SKM-1 (cell line): ENCODE measurements at regions not wholly inside any gene's neighbourhood (a gene's known extent, or its start where the extent isn't known, plus 50 kb on each side); places are given as distances from the start of the nearest gene placed in this dataset.
"Not testable (repeated sequence)": the region's sequence is repeated elsewhere in the genome, so short reads cannot be mapped to it uniquely, and the experiment has no call there.

Source experiments
- DNase-seq: peaks from one replicate; lab custom pipeline; 2025; ENCODE audit not compliant: unreplicated experiment; lab: John Stamatoyannopoulos, UW

DNA sequence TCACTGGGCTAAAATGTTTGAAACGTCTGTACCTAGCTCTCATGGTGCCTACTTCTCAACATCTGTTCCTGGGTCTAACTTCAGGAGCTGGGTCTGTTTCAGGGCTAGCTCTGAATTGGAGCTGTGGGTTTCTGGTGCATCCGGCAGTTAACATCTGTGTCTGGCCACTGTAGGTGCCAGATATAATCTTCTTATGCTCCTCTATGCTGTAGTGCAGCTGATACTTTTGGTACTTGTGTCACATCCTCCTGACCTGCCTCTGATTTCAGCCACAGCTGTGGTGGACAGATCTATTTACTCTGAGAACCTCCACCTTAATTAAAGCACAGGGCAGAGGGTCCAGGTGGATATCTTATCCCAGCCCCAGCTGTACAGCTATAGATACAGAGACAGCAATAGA is 496.5 kb upstream of the CDH11 start:
- DNase-seq = no peak

DNA sequence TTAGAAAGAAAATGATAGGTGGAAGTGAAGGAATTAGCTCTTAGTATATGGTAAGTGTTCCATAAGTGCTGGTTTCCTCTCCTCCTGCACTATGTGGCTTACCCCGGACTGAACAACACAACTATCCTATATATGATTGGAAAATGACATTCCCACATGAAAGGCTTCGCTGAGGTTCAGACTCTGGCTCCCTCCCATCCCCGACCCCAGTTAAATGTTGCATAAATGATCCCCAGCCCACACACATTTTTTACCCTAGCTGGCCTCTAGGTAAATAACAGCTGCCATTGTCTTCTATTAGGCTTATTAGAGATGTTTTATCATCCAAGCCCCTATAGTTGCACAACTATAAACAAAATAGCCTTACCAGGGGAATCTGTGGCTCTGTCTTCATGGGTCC is 495.6 kb upstream of the CDH11 start:
- no peak for DNase-seq

DNA sequence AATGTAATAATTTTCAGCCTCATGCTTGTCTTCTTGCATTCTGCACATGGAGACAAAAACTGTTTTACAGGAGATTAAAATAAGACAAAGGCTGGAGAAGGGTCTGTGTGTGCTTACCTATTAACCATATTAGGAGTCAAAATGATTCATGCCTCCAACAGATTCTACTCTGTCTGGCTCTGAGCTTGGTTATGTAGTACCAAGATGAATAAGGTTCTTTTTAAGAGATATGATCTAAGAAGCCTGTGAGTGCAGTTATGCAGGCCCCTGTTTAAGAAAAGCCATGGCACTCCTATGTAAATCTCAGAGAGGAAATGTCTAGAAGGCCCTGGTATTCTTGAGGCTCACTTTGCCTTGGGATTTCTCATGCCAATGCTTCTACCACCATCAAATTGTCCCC is 486.6 kb upstream of the CDH11 start:
- DNase-seq = no peak

DNA sequence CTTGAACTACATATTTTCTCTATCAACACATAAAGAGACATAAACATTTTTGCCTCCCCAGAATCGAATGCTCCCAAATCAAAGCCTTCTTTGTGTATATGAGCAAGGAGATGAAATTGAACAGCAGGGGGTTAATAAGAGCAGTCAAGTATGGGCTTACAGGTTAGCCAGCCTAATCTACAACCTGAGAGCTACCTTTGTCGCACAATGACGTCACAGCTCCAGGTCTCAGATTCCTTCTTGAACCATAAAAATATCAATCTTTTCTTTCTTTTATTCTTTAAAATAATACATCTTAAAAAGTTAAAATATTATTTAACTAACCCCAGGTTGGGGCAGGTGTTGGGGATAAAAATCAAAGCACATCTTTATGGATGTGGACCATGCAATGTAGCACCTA is 482.9 kb upstream of the CDH11 start:
- no peak for DNase-seq

DNA sequence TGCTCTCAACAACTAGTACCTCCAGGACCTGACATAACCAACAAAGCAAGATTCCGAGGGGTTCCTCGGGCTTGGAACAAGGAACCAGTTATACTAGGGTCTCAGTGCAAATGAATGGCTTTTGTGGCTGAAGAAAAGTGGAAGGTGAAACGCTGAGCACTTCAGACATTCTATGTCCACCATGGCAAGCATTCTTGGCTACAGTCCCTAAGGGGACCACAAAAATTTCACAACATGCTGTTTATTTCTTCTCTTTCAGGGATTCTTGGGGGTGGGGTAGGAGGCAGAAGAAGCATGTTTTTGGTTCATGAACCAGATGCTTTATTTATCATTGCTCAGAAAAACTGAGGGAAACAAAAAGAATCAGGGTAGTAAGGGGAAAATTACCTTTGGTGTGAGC is 479.9 kb upstream of the CDH11 start:
- DNase-seq = no peak

DNA sequence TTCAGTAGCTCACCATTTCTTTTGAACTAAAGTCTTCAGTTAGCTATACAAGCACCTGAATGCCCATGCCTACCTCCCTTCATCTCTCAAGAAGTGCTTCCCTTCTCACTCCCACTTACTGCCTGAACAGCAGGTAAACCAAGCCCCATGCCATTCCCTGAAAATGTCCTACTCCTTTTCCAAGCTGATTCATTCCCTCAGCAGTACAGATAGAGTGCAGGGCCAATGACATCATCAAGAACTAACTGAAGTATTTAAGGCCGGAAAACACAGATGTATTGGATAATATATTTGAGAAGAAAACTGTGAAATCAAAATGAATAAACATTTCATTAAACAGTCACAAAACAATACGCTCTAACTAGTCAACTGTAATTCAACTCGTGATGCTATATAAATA is 478.8 kb upstream of the CDH11 start:
- no peak for DNase-seq

DNA sequence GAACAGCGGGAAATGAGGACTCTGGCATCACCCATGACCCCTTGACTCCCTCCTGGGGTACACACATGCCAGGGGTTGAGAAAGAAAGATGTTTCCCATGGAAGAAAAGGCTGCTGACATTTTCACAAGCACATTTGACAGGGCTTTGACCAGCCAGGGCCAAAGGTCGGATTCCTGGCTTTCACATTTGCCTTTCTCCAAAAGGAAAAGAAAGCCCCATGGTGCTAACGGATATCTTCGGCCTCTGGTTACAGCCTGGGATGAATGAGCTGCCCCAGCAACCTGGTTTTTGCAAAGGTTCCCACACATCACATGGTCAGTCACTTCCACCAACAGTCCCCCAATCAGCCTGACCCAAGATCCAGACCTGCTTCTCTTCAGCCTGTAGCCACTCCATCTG is 478.2 kb upstream of the CDH11 start:
- DNase-seq = no peak

DNA sequence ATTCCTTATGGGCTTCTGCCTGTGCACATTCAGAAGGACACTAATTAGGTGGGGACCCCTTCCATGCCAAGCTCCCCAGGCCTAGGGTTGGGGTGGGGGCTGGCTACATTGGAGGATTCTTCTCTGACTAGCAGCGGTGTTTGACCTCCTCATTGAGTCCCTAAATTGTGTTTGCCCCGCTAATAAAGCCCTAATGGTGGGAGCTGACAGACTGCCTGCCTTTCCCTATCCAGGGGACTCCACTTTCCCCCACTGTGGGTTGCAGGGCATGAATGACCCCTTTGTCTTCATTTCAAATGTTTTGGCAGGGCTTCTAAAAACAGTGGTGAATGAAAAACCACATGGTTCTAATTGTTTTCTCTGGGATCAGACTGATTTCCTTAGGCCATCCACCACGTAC is 476.8 kb upstream of the CDH11 start:
- DNase-seq = no peak

DNA sequence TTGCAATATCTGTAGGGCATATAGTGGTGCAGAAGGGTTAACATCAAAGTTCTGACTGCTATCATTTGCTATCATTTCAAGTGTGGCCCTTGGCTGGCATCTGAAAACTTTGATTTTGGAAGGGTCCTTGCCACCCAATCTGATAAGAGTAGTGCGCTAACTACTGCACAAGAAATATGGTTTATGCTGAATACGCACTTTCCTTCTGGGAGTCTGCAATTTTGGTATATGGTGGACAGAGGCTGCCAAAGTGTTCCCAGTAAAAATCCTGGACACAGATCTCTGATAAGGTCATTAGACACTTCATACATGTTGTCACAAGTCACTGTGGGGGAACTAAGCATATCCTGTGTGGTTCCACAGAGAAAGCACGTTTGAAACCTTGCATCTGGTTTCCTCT is 461.6 kb upstream of the CDH11 start:
- no peak for DNase-seq

DNA sequence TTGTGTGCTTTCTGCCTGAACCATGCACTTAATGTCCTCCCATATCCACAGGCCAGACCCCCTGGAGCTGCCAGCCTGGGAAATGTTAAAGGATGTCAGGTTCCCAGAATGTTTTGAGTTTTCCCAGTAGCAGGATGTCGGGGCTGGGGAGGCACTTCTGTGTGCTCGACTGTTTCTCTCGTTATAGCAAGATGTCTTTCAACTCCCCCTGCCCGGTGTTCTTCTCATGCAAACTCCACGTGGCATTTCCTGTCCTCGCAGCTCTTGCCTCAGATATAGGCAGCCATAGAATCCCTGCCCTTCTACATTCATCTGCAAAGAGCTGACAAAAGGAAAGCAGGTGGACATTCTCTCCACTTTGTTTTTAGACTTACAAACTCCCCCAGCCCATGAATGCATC is 457.2 kb upstream of the CDH11 start:
- DNase-seq = no peak

DNA sequence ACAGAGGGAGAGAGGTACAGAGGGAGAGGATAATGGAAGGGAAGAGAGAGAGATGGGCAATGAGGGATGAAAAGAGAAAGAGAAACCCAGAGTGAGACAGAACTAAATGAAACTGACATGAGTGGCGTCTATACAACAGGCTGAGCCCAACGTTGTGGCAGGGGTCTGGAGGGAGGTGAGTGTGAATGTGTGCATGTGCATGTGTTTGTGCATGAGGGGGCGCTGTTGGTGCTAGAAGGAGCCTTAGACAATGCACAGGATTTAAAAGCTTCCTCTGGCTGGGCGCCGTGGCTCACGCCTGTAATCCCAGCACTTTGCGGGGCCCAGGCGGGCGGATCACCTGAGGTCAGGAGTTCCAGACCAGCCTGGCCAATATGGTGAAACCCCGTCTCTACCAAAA is 454.8 kb upstream of the CDH11 start:
- no peak for DNase-seq

DNA sequence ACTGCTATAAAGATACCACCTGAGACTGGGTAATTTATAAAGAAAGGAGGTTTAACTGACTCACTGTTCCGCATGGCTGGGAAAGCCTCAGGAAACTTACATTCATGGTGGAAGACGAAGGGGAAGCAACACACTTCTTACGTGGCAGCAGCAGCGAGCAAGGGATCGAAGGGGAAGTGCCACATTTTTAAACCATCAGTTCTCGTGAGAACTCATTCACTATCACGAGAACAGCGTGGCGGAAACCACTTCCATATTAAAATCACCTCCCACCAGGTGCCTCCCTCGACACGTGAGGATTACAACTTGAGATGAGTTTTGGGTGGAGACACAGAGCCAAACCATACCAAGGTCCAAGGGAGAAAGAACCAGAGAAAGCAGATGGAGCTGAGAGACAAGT is 454.3 kb upstream of the CDH11 start:
- DNase-seq = no peak

DNA sequence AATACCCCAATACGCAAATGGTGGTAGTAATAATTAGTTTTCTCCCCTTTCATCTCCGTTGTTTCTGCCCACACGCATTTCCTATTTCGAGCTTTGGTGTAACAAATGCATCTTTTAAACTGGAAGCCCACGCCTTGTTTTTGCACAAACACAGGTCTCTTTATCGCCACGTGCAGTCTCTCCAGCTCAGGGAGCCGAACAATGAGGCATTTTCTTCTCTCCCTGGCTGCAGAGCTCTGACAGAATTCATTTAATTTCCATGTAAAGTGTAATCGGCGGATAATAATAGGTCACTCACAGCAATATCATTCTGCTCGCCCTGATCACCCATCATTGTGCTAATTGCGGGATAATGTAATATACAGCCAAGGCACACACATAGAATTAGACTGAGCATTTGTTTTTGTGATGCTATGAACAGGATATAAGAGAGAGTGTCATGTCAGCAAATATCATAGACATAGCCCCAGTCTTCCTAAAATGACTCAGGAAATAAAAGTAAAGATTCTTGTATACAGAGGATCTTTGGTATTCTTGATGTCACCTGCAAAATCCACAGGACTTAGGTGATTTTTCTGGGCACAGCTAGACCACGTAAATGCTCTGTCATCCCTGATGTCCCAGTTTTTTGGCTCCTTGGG is 452.6 kb upstream of the CDH11 start:
- DNase-seq = no peak

DNA sequence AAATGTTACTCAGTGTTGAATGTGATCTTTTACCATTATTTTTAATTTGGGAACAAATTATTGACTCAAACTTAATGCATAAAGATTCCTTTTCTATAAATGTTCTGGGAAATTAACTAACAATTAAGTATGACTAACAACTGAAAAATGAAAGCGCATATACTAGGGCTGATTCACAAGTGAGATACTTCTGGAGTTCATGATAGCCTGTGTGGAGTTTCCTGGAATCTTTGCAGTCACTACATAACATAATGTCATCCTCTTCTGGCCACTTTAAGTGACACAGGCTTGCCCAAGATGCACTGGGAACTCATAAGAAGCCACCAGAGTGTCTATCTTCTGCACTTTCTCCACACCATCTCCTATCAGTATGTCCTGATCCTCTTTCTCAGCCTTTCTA is 450.3 kb upstream of the CDH11 start:
- no peak for DNase-seq

DNA sequence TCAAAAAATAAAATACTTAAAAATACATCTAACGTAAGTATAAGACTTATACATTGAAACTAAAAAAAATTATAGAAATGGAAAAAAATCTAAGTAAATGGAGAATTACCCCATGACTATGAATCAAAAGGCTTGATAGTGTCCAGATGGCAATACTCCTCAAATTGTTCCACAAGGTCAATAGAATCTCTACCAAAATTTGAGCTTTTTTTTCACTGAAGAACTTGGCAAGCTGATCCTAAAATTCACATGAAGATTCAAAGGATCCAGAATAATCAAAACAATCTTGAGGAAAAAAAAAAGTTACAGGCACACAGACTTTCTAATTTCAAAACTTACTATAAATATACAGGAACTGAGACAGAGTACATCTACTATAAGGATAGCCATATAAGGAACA is 448.4 kb upstream of the CDH11 start:
- DNase-seq = no peak

DNA sequence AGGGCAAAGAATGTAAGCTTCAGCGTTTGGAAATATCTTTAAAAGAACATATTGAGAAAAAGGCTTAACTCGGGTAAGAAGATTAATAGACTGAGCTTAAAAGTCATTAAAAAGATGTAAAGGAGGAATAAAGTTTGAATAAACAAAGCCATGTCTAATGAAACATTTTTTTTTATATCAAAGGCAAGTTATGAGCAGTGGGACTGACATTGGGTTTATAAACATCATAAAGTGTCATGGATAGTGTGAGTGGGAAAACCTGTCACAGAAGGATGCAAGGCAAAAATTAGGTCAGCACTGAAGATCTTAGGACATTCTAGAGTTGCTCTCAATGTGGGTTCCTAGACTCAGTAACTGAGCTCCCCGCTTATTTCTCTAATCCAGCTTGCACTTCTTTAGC is 438.0 kb upstream of the CDH11 start:
- no peak for DNase-seq

DNA sequence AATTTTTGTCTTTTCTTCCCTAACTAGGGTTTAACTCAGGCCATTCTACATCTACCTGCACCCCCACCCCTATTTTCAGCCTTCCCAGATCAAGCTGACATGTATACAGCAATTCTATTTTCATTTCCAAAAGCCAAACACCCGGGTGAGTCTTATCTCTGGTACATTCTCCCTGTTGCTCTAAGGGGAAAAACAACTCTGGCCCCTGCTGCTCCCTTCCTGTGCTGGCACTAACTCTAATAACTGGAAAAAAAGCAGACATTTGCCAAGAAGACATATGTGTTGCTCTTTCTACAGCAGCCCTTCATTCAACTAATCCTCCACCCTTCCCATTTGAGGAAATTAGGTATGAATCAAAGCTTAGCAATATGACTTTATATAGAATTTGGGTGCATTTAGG is 427.8 kb upstream of the CDH11 start:
- DNase-seq = not testable (repeated sequence)

DNA sequence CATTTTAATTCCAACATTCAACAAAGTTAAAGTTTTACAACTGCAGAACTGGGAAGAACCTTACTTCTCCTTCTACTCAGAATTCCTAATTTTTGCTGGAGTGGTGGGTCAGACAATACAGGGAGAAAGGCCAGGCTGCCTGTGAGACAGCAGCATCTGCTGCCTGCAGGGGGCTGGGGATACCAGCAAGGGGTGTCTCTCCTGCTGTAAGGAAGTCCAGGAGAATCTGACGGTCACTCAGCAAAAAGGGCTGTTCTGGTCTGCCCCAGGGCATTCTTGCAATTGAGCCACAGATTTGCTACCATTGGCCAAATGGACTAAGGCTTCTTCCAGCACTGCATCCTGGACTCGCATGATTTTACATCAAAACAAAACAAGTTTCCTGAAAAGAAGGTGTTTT is 426.6 kb upstream of the CDH11 start:
- no peak for DNase-seq

DNA sequence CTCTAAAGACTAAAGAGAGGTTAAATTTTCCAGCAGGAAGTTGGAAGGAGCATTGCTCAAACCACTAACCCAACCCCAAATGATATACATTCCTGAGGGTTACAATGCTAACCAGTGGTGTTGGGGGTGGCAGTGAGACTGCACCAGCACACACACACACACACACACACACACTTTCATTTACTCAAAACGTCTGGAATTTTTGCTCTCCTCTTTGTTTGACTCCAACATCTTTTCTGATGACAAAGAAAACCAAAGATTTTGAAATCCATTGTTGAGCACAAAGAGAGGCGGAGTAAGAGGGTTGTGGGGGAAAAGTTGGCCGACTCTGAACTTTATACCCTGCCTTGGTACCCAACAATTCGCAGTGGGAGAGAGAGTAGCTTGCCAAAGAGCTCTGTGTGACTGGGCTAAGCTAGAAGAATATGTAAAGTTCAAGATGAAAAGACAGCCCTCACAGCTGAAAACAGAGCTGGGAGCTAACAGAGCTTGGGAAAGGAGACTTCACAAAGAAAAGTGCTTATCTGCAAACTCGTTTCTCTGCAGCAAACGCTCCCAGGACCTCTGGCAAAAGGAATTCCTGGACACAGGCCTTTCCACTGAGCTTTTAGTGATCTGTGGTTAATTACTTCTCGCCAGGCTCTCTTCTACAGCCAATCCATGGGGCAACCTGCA is 426.0 kb upstream of the CDH11 start:
- no peak for DNase-seq

DNA sequence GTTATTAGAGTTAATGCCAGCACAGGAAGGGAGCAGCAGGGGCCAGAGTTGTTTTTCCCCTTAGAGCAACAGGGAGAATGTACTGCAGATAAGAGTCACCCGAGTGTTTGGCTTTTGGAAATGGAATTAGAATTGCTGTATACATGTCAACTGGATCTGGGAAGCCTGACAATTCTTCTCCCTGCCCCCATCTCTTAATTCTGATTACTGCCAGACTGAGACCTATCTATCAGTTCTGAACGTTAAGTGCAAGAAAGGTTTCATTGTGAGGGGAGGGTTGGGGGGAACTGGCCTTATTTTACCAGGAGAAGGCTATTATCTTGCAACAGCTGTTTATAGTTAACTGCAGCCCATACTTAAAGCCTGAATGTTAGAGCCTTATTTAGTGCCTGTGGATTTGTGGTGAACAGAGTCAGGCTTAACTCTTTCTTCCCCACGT is 424.5 kb upstream of the CDH11 start:
- no peak for DNase-seq

DNA sequence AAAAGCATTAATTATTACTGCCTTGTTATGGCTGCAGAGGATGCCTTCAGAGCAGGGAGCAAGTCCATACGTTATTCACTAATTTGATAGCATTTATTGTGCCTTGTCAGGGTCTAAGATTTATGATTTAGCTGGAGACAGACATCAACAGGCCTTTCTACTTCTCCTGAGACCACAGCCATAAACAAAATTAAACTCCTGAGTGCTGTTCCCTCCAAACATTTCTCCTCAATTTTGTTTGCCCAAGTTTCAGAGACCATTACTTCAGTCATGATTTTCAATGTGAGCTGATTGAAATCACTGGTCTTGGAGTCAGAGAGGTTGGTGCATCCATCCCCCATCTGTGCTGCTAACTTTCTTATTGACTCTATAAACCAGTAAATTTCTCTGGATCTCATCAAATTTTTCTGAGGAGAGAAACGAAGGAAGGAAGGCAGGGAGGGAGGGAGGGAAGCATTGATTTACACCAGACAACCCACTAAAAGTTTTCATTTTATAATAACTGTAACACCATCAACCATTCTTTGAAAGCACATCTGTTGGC is 423.6 kb upstream of the CDH11 start:
- DNase-seq = no peak

DNA sequence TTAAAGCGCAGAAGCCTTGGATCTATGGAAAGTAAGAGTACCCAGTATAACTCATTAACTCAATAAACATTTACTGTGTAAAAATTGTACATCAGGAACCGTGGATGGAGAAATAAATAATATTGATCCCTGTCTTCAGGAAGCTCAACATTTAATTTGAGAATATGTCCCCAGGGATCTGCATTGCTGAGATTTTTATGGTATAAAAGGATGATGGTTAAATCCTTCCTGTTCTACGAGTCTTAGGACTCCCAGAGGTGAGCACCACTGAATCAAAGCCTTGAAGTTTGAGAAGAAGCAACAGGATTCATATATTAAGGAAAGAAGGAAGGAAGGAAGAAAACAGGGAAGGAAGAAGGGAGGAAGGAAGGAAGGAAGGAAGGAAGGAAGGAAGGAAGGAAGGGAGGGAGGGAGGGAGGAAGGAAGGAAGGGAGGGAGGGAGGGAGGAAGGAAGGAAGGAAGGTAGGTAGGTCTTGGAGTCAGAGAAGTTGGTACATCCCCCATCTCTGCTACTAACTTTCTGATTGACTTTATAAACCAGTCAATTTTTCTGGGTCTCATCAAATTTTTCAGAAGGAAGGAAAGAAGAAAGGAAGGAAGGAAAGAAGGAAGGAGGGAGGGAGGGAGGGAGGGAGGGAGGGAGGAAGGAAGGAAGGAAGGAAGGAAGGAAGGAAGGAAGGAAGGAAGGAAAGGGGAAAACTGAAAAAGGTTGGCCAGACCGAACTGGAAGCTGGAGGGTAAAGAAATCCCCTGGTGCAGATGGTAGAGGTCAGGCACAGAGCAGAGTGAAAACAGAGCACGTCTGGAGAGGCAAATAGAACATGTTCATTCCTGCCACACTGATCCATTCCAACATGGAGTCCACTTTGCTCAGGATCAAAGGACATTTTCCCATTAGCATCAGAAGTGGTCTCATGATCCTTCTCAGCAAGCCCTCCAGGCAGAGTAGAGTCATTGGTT is 422.2 kb upstream of the CDH11 start:
- DNase-seq = no peak
